T-helper 2 cell treated with Interferon-gamma antibody and Interleukin-4, amounts not matched to agents 100 ng/mL and 5 ng/mL, for 36 hours (primary cell): ENCODE measurements at regions not wholly inside any gene's neighbourhood (a gene's known extent, or its start where the extent isn't known, plus 50 kb on each side); places are given as distances from the start of the nearest gene placed in this dataset.

Experiments
- intact Hi-C: fragments of 100-400 bp; cut with micrococcal nuclease; formaldehyde crosslinking; loops from one replicate; pipeline ENCODE4 v1.15.1; 2023

DNA sequence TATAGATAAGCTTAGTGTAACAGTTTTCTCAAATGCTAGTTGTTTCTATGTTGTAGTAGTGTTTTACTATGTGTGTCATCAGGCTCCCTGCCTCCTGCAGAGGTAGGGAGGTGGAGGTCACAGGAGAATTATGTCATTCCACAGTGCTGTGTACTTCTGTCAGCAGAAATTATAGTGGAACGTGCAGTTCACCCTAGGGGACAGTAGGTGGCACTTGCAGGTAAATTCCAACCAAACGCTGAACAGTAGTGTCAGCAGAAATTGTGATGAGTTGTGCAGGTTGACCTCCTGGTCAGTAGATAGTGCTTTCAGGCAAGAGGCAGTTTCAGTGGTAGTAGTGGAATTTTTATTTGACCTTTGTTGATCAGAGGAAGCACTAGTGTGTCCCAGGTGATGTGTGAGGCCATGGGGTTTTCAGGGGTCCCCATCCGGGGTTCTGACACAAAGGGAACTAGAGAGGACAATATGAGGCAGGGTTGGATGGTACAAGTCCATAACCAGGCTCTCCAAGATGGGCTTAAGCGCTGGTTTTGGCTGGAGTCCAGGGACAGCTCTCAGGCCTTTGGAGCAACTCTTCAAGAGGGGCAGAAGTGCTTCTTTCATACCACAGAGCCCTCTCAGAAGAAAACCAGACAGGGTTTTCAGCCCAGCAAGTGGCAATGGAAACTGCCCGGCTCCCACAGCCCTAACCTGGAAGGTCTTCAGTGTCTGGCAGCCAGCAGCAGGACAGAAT is 402.9 kb downstream of the CYLC2 start:
- intact Hi-C loops = loop anchor here (2.0 to 10.0 kb wide), 3 partner anchors 697 to 1285 kb away; partner anchors contain the start of gene SMC2

GRCh38 chr9:103399535-103399934 is 404.4 kb downstream of the CYLC2 start:
- intact Hi-C loops = loop anchor here (2.0 to 10.0 kb wide), 3 partner anchors 695 to 1283 kb away; partner anchors contain the start of gene SMC2

DNA sequence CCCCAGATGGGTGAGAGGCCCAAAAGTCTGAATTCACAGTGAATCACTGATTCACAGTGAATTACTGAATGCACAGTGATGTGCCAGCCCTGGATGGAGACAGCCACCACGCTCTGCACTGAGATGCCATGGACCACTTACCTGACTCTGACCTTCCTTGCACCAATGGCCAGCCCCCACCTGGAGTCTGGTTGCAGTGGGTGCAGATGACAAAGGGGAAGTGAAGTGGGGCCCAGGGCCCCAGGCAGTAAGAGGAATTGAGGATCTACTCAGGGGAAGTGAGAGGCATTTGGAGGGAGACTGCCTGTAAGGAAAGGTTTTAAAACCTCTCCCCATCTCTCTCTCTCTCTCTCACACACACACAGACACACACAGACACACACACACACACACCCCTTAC is 412.1 kb downstream of the CYLC2 start:
- intact Hi-C loops = no loop called here

DNA sequence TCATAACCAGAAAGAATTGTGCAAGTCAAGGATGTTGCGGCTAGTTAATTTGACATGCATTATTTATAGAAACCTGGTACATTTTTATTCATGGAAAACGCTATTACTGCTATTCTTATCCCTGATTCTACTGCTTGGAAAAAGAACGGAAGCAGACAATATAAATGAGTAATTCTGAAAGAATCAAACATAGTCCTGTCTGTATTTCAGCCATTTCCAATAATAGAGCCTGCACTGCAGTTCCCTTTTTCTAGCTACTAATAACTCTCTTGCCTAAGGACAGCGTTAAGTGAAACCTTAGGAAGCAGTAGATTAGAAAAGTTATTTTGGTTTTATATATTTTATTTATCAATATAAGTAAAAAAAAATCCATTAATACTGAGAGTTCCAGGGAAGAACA is 414.9 kb downstream of the CYLC2 start:
- intact Hi-C loops = no loop called here

GRCh38 chr9:103427696-103428095 is 432.6 kb downstream of the CYLC2 start:
- intact Hi-C loops = no loop called here

GRCh38 chr9:103430469-103430868 is 435.3 kb downstream of the CYLC2 start:
- intact Hi-C loops = no loop called here

GRCh38 chr9:103431809-103432208 is 436.7 kb downstream of the CYLC2 start:
- intact Hi-C loops = no loop called here

DNA sequence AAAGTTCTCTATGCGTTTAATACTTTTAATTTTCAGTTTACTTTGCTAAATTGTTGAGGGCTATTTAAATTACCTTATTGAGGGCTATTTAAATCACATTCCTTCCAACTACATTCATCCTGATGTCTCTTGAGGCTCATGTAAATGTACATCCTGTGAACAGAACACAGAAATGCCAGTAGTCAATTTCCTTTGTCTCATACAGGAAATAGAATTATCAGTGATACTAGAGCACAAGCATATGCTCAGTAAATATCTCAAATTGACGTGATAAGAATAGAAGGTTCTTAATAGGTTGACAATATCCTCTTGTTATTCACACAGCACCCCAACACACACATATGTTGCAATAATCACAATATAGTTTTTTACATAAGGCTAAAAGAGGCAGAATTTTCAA is 449.0 kb downstream of the CYLC2 start:
- intact Hi-C loops = no loop called here

DNA sequence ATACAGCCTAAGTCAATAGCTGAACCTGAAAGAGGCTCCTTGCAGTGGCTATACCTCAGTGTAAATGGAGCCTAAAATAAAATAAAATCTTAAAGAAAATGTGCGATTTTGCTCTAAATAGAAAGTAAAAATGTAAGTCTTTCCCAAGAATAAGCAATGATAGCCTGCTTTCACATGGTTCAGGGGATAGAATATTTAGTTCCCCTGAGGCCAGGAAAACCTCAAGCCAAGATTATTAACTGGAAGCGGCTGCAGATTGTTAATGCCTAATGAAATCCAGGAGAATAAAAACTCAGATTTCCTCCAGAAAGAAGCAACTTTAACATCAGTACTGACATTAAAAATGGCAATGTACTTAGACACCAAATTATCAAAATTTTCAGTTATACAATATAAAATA is 463.7 kb downstream of the CYLC2 start:
- intact Hi-C loops = no loop called here

GRCh38 chr9:103471241-103471640 is 476.1 kb downstream of the CYLC2 start:
- intact Hi-C loops = no loop called here

- intact Hi-C loops = no loop called here
These were observed 479.0 kb downstream of the CYLC2 start for GRCh38 chr9:103474156-103474555.

GRCh38 chr9:103483471-103484096 is 488.5 kb downstream of the CYLC2 start:
- intact Hi-C loops = no loop called here

DNA sequence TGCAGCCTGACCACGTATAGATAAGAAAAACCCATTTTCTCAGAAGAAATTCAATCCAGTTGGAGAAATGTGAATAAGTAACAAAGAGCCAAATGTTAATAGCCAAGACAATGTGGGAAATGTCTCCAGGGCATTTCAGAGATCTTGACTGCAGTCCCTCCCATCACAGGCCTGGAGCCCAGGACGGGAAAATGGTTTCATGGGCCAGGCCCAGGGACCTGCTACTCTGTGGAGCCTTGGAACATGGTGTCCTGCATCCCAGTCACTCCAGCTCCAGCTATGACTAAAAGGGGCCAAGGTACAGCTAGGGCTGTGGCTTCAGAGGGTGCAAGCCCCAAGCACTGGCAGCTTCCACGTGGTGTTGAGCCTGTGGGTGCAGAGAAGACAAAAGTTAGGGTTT is 490.0 kb downstream of the CYLC2 start:
- intact Hi-C loops = no loop called here

DNA sequence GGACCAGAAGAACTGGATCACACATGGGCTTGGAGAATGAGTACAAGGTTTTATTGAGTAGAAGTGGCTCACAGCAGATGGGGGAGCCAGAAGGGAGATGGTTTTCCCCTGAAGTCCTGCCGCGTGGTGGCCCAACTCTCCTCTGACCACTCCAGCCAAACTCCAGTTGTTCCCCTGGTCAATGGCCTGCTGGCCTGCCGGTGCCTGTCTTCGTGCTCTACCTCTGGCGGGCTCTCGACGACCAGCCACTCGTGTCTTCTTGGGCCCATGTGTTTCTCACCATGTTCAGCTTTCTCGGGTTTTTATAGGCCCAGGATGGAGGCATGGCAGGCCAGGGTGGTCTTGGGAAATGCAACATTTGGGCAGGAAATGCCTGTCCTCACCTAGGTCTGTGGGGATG is 519.6 kb downstream of the CYLC2 start:
- intact Hi-C loops = no loop called here

DNA sequence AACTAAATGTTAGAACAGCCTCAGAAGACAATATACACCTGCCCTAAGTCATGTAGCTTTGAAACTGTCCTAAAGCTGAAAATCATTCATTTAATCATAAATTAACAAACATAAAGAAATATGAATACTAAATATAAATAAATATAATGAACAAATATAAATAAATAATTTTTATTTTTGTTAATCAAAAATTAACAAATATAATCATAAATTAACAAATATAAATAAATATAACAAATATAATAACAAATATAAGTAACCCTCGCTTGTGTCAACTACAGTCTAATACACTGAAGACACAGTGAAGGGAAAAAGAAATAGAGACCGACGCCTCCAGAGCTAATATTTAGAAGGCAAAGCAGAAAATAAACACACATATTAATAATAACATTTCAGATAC is 527.3 kb downstream of the CYLC2 start:
- intact Hi-C loops = no loop called here

DNA sequence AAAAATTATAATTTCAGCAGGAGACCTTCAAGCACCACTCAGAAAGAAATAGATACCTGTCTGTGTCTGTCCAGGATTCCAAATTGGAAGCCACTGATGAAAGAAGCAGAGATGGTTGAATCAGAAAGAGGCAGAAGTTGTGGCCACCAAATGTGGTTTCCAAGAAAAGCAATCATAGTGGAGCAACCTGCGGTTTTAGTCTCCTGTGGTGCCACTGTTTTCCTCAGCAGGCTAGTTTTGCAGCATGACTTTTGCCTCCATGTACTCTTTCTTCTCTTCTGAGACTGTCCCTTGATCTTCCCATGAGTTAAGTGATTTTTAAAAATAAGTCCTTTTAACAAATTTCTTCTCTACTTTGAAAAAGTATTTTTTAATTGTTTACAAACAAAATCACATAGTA is 535.8 kb downstream of the CYLC2 start:
- intact Hi-C loops = no loop called here

DNA sequence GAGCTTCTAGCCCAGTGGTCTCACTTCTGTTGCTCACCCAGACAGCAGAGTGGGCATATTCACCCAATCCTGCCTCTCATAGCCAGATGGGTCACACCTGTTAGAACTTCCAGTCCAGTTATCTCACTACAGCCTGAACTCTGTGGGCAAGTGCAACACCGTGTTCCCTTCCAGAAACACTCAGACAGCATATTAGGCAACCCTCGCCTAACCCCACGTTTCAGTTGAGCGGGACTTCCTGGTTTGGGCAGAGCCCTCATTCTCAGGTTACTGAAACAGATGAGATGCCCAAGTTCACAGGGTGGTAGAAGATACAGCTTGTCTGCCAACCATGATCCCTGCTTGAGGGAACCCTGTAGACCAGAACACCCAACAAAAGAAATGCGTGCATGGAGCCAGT is 538.2 kb downstream of the CYLC2 start:
- intact Hi-C loops = no loop called here

- intact Hi-C loops = no loop called here
These were observed 542.3 kb downstream of the CYLC2 start for GRCh38 chr9:103537426-103537825.

- intact Hi-C loops = no loop called here
These were observed 548.8 kb upstream of the SMC2 start for GRCh38 chr9:103545260-103545659.

GRCh38 chr9:103552712-103553111 is 541.4 kb upstream of the SMC2 start:
- intact Hi-C loops = no loop called here

GRCh38 chr9:103574056-103574455 is 520.1 kb upstream of the SMC2 start:
- intact Hi-C loops = no loop called here

- intact Hi-C loops = no loop called here
These were observed 507.4 kb upstream of the SMC2 start for GRCh38 chr9:103586721-103587120.

GRCh38 chr9:103601287-103601686 is 492.8 kb upstream of the SMC2 start:
- intact Hi-C loops = no loop called here
